NCI-H146 treated with DMSO at 0.1 percent for 48 hours (cell line): ENCODE measurements at regions not wholly inside any gene's neighbourhood (a gene's known extent, or its start where the extent isn't known, plus 50 kb on each side); places are given as distances from the start of the nearest gene placed in this dataset.

Experiments
- DNase-seq: peaks from one replicate; lab custom pipeline; 2025; ENCODE audit not compliant: unreplicated experiment; lab: John Stamatoyannopoulos, UW

DNA sequence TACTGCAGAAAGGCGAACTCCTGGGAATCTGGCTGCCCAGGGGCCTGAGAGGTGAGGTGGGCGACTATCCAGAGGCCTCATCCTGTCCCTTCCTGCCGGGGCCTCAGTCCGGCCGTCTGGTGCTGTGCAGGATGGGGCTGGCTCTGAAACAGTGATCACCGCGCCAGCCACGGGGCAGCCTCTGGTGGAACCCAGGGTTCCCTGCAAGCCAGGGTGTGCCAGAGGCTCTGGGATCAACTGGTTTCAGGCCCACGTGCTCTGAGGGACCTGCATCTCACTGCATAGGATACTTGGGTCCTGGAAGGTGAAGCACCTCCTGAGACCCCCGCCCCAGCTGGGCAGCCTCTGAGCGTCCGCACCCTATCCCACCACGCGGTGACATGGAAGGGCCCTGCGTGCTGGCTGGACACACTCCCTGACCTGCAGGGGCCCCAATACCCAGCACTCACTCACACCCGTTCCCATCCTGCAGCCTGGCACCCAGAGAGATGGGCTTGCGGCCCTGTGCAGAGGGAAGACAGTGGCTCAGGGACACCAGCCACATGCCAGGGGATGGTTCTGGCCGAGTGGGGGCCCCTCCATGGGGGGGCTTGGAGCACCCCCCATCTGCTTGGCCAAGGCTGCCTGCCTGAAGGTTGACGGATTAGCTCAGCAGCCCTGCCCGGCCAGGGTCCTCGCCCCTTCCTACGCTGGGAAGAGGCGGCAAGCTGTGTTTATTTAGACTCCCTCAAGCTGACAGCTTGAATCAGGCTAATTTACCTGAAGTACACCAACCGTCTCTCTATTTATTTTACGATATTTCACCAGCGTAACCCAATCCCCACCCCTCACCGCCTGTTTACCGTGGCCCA, 64.3 kb upstream of the TTC34 start:
- peak; percentile 14 for DNase-seq

DNA sequence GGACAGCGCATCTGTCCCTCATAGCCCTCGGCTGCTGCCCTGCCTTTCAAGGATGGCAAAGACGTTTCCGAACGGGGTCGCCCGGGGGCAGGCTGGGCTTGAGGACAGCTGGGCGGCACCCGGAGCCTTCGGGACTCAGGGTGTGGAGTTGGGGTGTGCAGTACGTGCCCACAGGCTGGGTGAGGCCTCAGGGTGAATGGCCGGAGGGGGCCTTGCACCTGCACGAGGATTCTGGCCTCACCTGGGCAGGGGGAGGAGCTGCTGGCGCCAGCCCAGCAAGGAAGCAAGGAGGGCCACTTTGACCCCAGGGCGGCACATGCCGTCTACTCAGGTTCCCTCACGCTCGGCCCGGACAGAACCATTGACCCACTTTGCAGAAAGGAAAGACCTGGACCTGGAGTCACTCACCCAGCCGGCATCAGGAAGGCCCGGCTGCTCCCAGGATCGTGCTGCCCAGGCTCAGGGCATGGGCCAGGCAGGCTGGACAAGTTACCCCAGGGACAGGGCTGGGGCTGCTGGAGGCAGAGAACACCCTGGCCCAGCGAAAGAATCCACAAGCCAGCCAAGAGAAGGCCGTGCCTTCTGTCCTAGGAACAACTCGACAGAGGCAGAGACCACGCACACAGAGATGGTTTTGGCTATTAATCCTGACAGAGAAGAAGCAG, 65.1 kb upstream of the TTC34 start:
- no peak for DNase-seq

DNA sequence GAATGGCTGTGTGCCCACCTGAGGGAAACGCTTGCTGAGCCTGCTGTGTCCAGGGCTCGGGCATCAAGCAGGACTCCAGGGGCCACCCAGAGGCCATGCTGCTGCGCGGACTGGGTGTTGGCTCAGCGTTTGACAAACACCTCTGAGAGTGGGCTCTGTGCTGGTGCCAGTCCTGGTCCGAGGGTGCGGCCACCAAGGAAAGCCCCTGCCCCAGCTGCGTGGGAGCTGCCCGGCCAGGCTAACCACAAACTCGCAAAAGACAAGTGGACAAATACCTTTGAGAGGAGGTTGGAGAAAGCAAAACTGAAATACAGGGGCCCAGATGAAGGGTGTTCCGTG, 65.6 kb upstream of the TTC34 start:
- DNase-seq = no peak

DNA sequence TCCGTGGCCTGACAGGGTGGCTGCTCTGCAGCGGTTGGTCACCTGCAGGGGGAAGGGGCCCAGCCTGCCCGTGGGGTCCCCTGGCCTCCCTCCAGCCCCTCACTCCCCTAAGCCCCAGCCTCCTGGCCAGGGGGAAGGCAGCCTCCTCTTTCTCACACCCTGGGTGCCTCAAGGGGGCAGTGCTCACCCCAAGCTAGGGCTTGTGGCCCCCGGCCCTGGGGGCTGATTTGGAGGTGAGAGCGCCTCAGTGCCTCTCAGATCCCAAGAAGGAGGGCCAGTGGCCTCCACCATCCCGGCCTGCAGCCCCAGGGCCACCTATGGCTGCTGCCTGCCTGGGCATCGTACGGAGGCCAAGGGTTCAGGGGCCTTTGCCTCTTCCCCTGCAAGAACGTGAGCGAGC, 66.4 kb upstream of the TTC34 start:
- no peak for DNase-seq

DNA sequence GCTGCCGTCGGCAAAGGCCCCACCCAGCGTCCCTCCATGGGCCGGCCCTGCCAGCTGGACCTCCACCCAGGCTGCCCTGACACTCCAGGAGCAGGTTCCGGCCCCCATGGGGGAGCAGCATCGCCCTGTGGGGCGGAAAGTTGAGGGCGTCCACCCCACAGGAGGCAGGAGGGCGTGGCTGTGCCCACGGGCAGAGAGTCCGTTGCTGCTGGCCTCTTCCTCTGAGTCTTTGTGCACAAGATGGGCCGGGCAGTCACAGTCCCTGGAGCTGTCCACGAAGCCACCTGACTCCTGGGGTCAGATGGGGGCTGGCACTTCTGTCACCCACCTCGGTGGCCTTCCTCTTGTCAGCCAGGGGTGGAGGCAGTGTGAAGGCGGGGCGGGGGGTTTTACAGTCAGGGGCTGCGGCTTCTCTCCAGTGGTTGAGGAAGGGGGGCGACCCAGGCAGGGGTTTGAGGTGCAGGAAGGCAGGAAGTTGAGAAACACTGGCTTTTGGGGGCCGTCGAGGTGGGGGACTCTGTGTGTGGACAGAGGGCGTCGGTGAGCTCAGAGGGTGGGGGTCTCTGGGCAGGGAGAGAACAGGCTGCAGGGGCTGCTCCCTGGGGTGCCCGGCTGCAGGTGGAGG, 67.2 kb upstream of the TTC34 start:
- no peak for DNase-seq

DNA sequence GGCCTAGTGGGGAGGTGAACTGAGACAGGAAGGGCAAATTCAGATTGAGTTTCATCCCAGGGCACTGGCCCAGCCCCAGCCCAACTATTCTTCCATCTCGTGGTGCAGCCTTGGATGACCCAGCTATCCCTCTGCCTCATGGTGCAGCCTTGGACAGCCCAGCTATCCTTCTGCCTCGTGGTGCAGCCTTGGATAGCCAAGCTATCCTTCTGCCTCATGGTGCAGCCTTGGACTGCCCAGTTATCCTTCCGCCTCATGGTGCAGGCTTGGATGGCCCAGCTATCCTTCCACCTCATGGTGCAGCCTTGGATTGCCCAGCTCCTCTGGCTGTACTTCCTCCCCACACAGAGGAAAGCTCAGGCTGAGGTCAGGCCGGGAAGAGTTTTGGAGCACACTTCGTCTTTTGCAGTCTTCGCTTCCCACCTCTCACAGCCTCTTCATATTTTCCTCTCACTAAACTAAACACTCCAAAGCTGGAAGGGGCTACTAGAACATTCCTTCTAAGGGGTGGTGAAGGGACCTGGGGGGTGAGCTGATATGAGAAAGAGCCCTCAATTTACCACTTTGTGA, 69.8 kb upstream of the TTC34 start:
- DNase-seq = no peak

DNA sequence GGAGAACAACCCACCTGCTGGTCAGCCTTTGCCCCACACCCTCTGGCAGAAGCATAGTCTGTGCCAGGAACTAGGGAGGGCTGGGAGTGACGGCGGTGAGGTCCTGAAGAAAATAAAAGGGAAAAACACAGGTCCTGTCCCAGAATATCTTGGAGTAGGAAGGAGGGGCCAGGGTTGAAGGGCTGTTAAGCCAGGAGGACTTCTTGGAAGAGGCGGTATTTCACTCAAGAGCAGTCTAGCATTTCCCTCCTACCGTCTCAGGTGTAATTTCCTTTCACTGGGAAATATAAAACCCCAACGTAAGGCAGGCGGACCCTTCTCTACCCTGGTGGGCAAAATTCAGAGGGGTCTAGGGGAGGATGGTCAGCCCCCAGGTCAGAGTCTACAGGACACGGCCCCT, 72.7 kb upstream of the TTC34 start:
- DNase-seq = no peak

DNA sequence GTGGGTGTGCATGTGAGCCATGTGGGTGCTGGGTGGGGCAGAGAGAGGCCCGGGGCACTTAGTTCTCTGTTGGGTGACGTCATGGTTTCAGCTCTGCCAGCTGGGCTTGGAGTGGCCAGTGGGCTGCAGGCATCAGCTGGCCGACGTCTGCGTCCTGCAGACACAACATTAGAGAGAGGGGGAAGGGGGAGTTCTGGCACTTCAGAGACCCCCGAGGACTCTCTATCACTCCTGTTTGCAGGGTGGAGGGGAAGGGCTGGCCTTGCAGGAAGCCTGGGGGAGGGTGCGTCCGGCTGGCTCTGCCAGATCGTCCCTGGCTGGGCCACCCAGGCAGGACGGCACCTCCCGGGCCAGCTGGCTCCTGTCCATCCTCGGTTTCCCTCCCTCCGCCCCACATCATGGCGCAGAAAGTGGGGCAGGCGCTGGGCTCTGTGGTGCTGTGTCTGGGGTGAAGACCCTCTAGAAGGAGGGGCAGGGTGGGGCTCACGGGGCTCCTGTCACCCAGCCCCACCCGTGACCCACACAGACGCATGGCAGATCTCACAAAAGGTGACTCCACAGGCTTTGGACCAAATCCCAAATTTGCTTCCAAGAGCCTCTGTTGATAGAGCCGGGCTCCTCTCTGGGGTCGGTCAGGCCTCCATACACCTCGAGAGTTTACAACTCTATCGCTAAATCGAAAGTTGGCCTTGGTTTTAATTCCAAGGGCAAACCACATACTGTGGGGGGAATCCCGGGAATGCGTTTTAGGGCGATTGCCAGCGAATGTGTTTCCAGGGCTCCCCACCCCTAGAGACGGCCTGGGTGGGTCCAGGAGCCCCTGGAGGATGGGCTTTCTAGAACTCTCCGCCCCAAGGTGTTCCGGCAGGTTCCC, 73.4 kb upstream of the TTC34 start:
- DNase-seq = no peak

DNA sequence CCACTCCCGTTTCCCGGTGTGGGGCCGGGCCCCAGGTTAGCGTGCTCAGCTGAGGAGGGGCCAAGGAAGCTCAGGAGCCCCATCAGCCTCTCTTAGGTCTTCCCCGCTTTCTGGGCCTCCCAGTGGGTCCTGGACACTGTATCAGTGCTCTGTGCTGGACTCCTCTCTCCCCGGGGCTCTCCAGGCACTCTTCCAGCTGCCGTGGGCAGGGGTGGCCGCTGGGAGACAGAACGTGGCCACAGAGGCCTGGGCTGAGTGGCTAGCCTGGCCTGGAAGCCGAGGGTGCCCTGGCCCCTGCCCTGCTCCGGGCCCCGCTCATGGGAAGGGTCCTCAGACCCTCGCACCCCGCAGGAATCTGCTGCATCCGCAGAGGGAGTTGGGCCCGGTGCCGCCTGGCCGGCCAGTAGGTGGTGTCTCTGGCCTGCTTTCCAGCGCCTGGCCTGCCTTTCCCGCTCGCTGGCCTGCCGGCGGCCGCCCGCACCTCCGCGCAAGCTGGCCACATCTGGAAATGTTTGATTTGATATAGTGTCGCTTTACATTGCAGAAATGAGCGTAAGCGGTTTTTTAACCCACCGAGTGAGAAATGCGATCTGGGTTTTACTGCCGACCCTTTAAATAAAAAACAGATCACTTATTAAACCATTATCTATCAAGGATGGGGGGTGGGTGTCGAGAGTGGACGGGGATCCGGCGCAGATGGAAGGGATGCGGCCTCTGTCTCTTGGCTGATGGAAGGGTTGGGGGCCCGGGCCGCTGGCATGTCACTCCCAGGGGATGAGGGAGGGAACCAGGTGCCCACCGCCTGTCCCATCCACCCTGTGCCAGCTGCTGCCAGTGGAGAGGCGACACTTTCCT, 74.4 kb upstream of the TTC34 start:
- DNase-seq = no peak

DNA sequence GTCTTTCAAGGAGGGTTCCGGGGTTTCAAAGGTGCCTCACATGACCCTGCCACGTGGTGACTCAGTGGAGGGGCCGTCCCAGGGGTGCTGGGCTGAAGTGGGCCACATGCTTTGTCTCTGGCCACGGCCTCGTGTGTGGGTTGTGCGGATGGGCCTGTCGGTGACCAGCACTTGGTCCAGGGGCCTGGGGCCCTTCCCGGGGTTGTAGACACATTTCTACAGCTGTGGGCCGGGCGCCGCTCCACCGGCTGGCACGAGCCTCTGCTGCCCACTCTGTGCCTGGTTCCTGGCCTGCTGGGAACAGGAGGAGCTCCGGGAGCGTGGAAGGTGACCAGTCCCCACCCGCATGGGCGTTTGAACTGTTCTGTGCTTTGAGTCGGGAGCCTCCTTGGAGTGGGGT, 75.4 kb upstream of the TTC34 start:
- no peak for DNase-seq

DNA sequence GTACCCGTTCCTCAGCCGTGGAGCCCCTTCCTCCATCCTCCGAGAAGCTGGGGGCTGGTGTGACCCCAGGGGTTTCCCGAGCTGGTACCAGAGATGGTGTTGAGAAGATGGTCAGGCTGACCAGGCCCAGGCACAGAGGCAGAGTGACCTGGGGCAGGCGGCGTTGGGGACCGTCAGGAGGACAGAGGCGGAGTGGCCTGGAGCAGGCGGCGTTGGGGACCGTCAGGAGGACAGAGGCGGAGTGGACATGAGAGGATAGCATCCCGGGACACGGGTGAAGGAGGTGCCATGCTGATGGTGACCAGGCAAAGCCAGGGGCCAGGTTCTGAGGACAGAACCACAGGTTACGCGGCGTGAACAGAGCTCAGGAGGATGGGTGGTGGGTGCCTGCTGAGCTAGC, 75.9 kb upstream of the TTC34 start:
- no peak for DNase-seq

DNA sequence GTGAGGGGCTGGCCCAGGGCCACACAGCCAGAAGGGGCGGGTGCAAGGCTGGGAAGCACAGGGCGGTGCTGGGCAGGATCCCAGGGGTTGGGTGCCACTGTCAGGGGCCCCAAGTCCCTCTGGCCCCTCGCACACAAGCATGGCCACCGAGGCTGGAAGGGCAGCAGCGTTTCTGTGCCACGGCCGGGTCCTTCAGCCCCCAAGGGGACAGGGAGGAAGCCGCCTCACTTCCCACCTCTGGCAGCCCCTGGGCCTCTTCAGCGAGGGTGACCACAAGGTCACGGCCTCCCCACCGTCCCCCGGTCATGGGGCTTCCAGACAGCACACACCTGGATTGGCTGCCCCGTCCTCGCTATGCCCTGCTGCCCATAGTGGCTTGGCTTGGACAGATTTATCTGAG, 77.1 kb upstream of the TTC34 start:
- no peak for DNase-seq

DNA sequence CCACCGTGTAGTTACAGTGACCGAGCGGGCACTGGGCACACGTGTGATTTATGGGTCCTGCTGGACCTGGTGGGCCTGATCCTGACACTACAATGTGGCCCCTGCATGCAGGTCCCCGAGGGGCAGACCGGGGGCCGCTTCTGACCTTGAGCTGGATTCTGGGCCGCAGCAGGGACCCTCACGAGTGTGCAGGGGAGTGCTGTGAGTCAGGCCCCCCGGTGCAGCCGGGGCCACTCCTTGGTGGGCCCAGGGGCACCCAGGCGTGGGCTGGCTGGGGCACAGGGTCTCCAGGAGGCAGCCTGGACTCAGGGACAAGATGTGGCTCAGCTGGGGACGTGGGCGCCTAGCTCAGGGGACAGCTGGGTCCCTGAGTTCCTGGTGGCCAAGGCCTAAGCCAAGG, 77.5 kb upstream of the TTC34 start:
- no peak for DNase-seq

DNA sequence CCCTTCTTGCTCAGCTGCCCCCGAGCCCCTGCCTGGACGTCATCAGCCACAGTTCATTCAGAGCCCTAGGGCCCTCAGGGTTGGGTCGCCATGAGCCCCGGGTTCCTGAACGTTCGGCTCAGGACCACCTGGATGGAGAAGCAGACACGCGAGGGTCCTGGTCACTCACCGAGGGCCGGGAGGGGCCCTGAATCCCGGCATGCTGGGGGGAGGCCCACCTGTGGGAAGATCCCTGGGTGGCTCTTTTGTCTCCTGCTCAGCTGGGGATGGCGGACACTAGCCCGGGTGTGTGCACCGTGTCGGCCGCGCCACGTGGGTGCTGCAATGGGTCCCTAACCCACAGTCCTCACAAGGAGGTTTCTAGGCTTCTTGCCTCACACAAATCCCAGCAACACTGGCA, 78.1 kb upstream of the TTC34 start:
- DNase-seq = no peak

DNA sequence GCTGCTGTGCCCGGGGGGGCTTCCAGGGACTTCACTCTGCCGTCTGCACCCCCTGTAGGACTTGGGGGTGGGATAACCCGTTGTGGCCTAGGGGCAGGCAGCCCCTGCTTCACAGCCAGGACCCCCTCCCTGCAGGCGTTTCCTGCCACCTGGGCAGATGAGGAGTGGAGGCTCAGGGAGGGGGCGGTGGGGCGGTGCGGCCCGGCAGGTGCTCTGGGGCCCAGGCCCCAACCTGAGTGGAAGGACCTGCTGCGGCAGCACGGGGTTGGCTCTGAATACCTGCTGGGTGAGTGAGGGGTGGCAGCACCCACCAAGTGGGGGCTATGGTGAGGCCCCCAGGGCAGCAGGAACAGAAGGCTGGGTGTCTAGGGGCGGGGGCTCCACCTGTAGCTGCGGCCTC, 78.6 kb upstream of the TTC34 start:
- no peak for DNase-seq

DNA sequence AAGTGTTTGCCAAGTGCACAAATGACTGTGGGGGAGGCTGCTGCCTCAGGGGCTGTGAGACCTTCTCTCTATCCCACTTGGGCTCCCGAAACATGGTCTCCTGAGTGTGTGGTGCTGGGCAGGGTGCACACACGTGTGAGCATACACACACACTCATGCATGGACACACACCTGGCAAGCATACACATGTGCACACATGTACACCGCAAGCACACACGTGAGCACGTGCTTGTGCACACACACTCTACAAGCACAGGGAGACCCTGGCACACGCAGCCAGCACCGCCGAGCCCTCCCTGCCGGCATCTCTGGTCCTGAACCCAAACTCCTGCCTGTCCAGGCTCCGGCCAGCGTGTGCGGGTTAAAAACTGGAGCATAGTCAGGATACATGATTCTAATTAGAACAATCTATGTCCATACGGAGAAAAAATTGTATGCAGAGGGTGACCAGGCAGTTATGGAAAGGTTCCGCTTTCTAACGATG, 79.4 kb upstream of the TTC34 start:
- no peak for DNase-seq

DNA sequence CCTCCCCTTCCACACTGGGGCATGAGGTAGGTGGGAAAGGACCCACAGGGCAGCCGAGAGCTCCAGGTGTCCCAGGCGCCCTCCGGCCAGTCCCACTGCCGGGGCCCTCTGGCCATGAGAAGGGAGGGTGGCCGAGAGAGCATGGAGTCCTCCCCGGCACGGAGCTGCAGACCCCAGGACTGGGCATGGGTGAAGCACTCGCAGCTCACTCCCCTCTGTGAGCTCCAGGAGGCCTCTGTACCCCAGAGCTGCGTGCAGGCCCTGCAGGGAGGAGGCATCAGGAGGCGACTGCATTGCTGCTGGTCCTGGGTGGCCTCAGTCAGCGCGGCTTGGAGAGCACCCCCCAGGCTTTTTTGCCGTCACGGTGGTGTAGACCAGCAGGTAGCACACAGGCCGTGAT, 80.1 kb upstream of the TTC34 start:
- no peak for DNase-seq

DNA sequence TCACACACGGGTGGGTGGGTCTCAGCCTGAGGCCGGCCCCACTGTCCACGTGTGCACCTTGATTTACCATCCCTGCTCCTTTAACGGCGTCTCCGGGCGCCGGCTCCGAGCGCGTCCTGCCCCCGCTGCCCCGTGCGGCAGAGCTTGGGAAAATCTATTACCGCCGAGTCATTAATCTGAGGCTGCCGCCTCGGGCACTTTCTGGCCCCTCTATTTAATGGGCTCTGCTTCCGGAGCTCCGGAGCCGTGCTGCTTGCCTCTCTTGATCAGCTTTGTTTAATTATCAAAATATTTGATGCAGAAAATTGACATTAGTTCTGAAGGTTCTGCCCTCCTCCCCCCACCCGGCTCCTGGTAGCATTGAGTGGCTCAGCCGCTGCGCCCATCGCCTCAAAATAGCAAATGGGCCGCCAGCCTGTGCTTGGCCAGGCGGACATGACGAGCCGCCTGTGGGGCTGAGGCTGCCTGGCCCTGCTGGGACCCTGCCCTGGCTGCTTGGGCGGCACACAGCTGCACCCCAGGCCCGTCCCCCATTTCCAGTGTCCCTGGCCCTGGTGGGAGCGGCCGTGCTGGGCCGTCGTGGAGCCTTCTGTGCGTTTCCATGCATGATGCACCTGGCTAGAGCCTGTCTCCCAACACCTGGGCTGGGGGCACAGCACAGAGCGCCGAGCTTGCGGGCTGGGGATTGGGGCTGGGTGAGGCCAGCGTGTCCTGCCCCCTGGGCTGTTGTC, 81.6 kb upstream of the TTC34 start:
- no peak for DNase-seq

DNA sequence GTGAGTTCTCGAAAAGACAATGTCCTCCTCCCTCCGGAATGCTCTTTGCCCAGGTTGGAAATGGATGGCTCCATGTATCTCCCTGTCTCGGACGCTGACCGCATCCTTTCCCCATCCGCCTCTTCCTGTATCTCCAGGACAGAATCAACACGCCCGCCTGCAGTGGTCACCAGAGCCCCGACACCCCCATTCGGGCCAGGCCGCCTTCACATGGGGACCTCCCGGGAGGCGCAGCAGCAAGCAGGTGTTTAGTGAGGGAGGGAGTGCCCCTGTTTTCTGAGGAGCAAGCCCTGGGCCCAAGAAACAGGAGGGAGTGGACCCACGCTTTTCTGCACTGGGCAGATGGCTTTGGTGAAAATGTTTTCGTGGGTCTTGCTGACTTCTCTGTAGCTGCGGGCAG, 83.5 kb upstream of the TTC34 start:
- DNase-seq = no peak
